ENCODE measurements at regions not wholly inside any gene's neighbourhood (a gene's known extent, or its start where the extent isn't known, plus 50 kb on each side); places are given as distances from the start of the nearest gene placed in this dataset.

DNA sequence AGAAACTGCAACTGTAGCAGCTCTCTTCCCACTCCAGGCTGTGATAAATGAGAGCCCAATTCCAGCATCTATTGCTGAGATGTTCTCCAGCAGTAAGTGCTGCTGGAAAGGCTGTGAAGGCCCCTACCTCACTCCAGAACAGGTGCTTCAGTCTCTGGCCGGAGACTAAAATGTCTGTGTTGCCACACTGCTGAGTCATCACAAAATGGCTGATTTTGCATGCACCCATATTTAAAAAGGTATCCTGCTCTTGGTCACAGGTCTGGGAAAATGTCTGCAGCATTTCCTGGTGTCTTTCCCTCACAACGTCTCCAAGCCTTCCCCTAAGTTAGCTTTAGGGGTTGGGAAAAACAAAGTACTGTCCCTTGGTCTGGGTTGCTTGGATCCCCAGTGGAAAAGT lies 95.1 kb downstream of the TPBG start (continued):
- TF ChIP-seq, protein P1, sequence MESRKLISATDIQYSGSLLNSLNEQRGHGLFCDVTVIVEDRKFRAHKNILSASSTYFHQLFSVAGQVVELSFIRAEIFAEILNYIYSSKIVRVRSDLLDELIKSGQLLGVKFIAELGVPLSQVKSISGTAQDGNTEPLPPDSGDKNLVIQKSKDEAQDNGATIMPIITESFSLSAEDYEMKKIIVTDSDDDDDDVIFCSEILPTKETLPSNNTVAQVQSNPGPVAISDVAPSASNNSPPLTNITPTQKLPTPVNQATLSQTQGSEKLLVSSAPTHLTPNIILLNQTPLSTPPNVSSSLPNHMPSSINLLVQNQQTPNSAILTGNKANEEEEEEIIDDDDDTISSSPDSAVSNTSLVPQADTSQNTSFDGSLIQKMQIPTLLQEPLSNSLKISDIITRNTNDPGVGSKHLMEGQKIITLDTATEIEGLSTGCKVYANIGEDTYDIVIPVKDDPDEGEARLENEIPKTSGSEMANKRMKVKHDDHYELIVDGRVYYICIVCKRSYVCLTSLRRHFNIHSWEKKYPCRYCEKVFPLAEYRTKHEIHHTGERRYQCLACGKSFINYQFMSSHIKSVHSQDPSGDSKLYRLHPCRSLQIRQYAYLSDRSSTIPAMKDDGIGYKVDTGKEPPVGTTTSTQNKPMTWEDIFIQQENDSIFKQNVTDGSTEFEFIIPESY (IDR thresholded peaks at IDR 0.05; ENCODE audit: extremely low read depth, insufficient replicate concordance, low read length) = no peak
- TF ChIP-seq ELF1 (IDR thresholded peaks at IDR 0.05; ENCODE audit: borderline replicate concordance, low read depth) (no peak), POLR2AphosphoS5 (IDR thresholded peaks at IDR 0.05; ENCODE audit: low read depth, low read length) (no peak), YY1 (IDR thresholded peaks at IDR 0.05; ENCODE audit: extremely low read depth, insufficient replicate concordance, low read depth, low read length) (no peak)

DNA sequence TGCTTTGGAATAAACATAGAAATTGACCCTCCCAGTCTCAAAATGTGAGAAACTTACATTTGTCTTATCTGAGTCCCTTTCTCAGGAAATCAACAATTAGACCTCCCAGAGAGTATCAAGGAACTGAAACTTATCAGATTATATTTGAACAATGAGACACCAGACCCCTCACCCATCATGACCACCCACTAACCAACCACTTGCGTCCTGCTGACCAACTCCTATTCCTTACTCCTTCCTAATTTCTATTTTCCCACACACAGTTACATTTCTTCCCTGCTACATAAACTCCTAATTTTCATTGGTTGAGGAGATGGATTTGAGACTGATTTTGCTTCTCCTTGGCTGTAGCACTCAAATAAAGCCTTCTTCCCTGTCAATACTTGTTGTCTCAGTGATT lies 97.9 kb downstream of the TPBG start:
- no peaks in the 10 kb centered on the region for H3K36me3 ChIP-seq (ENCODE audit: control insufficient read depth in 1 of 2, insufficient read depth in 2 of 2, low read length in 2 of 2)
- RAD21 ChIA-PET (ENCODE audit: low non-redundant PET in 1 of 2, low total read pairs in 2 of 2, uncharacterized antibody in 2 of 2, unreplicated experiment in 2 of 2) = no interaction called here
- BruUV-seq (replicated peaks) = no TSS peak
- no peaks in the 10 kb centered on the region for H4K20me1 ChIP-seq (ENCODE audit: insufficient read depth)
- no peak overlapping the region for H3K4me3 ChIP-seq (replicated peaks in 1 of 2; ENCODE audit: low read depth in 1 of 2, low read length in 2 of 2)
- no peak for DNase-seq (ENCODE audit: low read depth, low spot score)
- no peaks in the 10 kb centered on the region for H3K27me3 ChIP-seq (ENCODE audit: insufficient read depth, low read length)
- H3K4me2 ChIP-seq (ENCODE audit: low read length) = no peak overlapping the region
- no peaks in the 10 kb centered on the region for H3K9me2 ChIP-seq (ENCODE audit: insufficient read depth)
- H3K4me1 ChIP-seq (ENCODE audit: control insufficient read depth in 1 of 2, insufficient read depth in 2 of 2, low read length in 2 of 2) = no peaks in the 10 kb centered on the region
- no peak for TF ChIP-seq YY1 (IDR thresholded peaks at IDR 0.05; ENCODE audit: extremely low read depth, insufficient replicate concordance, low read depth, low read length)
- TF ChIP-seq SP1 (IDR thresholded peaks at IDR 0.05; ENCODE audit: low read depth) = no peak
- no peak for TF ChIP-seq JUND (IDR thresholded peaks at IDR 0.05)
- no peak for TF ChIP-seq CBX3 (IDR thresholded peaks at IDR 0.05; ENCODE audit: low read depth)
- TF ChIP-seq SIN3A (IDR thresholded peaks at IDR 0.05; ENCODE audit: low read depth) = no peak
- TF ChIP-seq EZH2 (IDR thresholded peaks at IDR 0.05) = no peak
- TF ChIP-seq POLR2A (IDR thresholded peaks at IDR 0.05; ENCODE audit: borderline replicate concordance, extremely low read depth, insufficient read depth, insufficient read length) = no peak
- TF ChIP-seq, protein P2, sequence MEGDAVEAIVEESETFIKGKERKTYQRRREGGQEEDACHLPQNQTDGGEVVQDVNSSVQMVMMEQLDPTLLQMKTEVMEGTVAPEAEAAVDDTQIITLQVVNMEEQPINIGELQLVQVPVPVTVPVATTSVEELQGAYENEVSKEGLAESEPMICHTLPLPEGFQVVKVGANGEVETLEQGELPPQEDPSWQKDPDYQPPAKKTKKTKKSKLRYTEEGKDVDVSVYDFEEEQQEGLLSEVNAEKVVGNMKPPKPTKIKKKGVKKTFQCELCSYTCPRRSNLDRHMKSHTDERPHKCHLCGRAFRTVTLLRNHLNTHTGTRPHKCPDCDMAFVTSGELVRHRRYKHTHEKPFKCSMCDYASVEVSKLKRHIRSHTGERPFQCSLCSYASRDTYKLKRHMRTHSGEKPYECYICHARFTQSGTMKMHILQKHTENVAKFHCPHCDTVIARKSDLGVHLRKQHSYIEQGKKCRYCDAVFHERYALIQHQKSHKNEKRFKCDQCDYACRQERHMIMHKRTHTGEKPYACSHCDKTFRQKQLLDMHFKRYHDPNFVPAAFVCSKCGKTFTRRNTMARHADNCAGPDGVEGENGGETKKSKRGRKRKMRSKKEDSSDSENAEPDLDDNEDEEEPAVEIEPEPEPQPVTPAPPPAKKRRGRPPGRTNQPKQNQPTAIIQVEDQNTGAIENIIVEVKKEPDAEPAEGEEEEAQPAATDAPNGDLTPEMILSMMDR (IDR thresholded peaks at IDR 0.05 in 2 of 3, conservative IDR thresholded peaks at IDR 0.05 in 1 of 3; ENCODE audit: borderline replicate concordance in 1 of 3, insufficient read depth in 1 of 3, low read depth in 2 of 3, low read length in 2 of 3) = no peak
- TF ChIP-seq, protein P1 (IDR thresholded peaks at IDR 0.05; ENCODE audit: extremely low read depth, insufficient replicate concordance, low read length) = no peak
- TF ChIP-seq EGR1 (IDR thresholded peaks at IDR 0.05; ENCODE audit: low read depth) = no peak
- TF ChIP-seq ZNF274 (IDR thresholded peaks at IDR 0.05; ENCODE audit: low read depth, low read length) = no peak
- no peak for TF ChIP-seq ELF1 (IDR thresholded peaks at IDR 0.05; ENCODE audit: borderline replicate concordance, low read depth)
- no peak for TF ChIP-seq FOSL1 (IDR thresholded peaks at IDR 0.05; ENCODE audit: low read depth)
- TF ChIP-seq, protein P3, sequence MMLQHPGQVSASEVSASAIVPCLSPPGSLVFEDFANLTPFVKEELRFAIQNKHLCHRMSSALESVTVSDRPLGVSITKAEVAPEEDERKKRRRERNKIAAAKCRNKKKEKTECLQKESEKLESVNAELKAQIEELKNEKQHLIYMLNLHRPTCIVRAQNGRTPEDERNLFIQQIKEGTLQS (IDR thresholded peaks at IDR 0.05) = no peak
- TF ChIP-seq ZFX (IDR thresholded peaks at IDR 0.05) = no peak
- TF ChIP-seq SRF (IDR thresholded peaks at IDR 0.05; ENCODE audit: low read depth) = no peak
- H3K79me2 ChIP-seq (ENCODE audit: insufficient read depth, low read length) = no peaks in the 10 kb centered on the region
- intact Hi-C loops (cut with micrococcal nuclease) = no loop called here
- no peak overlapping the region for H3K27ac ChIP-seq (ENCODE audit: low read depth, low read length)
- POLR2A ChIA-PET = no interaction called here
- H3K9ac ChIP-seq (ENCODE audit: low read length) = no peak overlapping the region
- no peak for ATAC-seq
- H2AFZ ChIP-seq (ENCODE audit: low read depth, low read length, poor library complexity, severe bottlenecking) = no peak overlapping the region
- CTCF ChIA-PET = no interaction called here
- no peaks in the 10 kb centered on the region for H3K9me3 ChIP-seq (ENCODE audit: control insufficient read depth in 1 of 2, insufficient read depth in 1 of 2, low read depth in 1 of 2, low read length in 2 of 2)
